Fibroblast of lung (primary cell): ENCODE measurements at regions not wholly inside any gene's neighbourhood (a gene's known extent, or its start where the extent isn't known, plus 50 kb on each side); places are given as distances from the start of the nearest gene placed in this dataset.
"Not testable (repeated sequence)": the region's sequence is repeated elsewhere in the genome, so short reads cannot be mapped to it uniquely, and the experiment has no call there.

ENCODE experiments used
- EZH2 ChIP-seq: IDR thresholded peaks from 2 replicates; pipeline ENCODE4 v1.5.1; 2012; ENCODE audit warnings: low read length, control low read depth, mild to moderate bottlenecking; ENCODE audit errors: missing control alignments
- TF ChIP-seq, protein P1 (sequence below), 2 donors: IDR thresholded peaks in 1 of 2; conservative IDR thresholded peaks in 1 of 2; 1 replicate in 1 of 2; 2 replicates in 1 of 2; pipeline ENCODE4 v1.5.1; 2011 to 2012; ENCODE audit warnings: low read length in 2 of 2, control low read depth in 1 of 2, inconsistent platforms in 1 of 2, low read depth in 1 of 2, mild to moderate bottlenecking in 1 of 2

DNA sequence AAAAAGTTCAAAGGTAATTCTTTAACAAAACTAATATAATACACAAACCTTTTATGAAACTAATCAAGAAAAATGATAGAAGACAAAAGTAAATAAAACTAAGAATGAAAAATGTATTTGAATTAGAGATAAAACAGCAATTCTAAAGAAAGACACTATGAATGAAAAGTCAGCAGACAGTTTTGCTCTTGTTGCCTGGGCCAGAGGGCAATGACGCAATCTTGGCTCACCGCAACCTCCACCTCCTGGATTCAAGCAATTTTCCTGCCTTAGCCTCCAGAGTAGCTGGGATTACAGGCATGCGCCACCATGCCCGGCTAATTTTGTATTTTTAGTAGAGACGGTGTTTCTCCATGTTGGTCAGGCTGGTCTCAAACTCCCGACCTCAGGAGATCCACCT is 959.8 kb downstream of the TTLL7 start:
- TF ChIP-seq, protein P1, sequence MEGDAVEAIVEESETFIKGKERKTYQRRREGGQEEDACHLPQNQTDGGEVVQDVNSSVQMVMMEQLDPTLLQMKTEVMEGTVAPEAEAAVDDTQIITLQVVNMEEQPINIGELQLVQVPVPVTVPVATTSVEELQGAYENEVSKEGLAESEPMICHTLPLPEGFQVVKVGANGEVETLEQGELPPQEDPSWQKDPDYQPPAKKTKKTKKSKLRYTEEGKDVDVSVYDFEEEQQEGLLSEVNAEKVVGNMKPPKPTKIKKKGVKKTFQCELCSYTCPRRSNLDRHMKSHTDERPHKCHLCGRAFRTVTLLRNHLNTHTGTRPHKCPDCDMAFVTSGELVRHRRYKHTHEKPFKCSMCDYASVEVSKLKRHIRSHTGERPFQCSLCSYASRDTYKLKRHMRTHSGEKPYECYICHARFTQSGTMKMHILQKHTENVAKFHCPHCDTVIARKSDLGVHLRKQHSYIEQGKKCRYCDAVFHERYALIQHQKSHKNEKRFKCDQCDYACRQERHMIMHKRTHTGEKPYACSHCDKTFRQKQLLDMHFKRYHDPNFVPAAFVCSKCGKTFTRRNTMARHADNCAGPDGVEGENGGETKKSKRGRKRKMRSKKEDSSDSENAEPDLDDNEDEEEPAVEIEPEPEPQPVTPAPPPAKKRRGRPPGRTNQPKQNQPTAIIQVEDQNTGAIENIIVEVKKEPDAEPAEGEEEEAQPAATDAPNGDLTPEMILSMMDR (conservative IDR thresholded peaks at IDR 0.05 in 1 of 2, IDR thresholded peaks at IDR 0.05 in 1 of 2; ENCODE audit: low read depth in 1 of 2, low read length in 2 of 2) = not testable (repeated sequence)
- TF ChIP-seq EZH2 = not testable (repeated sequence)
